GM19043 (cell line): ENCODE measurements at regions not wholly inside any gene's neighbourhood (a gene's known extent, or its start where the extent isn't known, plus 50 kb on each side); places are given as distances from the start of the nearest gene placed in this dataset.

Experiments
- ATAC-seq: cut with Tn5 transposase; IDR thresholded peaks from one replicate; pipeline ENCODE4 v1.9.1; 2021; ENCODE audit warnings: low read depth; ENCODE audit not compliant: unreplicated experiment

DNA sequence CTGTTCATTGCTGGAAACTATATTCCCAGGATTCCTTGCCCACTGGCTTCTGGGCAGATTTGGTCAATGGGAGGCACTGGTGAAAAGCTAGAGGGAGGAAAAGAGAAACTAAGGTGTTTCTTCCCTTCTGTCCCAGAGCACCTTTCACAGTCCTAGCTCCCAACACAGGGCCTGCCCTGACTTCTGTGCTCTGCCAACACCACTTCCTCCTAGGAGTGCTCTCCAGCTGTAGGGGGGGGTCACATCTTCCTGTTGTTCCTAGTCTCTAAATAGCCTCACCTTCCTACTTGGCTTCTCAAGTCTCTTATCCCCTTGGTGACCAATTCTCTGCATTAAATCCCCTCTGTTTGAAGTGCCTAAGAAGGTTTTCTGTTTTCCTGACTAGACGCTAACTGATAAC lies 115.4 kb downstream of the ADRB2 start:
- no peak for ATAC-seq

DNA sequence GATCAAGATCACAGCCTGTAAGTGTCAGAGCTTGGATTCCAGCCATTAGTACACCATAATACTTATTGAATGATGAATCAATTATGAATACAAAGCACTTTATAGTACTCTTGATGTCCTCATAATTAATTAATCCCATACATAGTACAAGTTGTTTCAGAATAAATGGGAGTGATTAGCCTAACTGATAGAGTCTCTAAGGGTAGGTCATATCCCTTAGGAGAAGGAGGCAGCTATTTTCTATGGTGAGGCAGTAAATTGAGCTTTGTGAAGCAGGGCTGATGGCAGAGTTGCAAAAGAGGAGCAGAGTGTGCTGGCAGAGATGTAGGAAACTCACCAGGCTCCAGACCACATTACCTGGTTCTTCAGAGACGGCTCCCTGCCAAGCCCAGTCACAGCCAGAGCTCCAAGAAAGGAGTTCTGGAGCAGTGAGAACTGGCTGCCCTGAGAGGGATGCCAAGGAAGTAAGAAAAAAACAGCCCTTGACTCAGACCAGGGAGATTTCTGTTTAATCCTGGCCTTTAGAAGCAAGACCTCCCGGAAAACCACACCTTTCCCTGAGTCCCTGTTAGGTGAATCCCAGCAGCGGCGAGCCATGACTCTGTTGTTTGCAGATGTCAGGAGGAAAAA lies 112.9 kb downstream of the SH3TC2 start:
- ATAC-seq = no peak

DNA sequence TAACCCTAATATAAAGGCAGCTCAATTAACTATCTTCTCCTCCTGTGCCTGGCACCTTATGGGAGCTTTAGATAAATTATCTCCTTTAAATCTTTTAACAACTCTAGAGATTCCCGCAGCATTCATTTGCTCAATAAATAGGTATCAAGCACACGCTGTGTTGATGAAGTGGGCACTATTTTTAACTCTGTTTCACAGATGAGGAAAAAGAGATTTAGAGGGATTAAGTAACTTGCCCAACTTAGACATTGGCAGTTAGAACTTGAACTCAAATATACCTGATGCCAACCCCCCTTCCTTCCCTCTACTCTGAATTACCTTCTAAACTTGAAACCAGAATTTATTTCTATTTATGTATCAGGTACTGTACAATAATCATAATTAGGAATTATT lies 112.4 kb downstream of the SH3TC2 start:
- no peak for ATAC-seq

DNA sequence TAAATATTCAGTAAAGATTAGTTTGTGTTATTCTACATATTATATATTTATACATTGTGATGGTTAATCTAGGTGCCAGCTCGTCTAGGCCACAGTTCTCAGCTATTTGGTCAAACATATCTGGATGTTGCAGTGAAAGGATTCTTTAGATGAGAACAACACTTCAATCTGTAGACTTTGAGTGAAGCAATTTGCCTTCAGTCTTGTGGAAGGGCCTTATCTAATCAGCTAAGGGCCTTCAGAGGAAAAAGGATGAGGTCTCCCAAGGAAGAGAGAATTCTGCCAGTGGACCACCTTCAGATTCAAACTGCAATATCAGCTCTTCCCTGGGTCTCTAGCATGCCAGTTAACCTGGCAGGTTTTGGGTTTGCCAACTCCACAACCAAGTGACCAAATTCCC lies 112.0 kb downstream of the SH3TC2 start:
- no peak for ATAC-seq

DNA sequence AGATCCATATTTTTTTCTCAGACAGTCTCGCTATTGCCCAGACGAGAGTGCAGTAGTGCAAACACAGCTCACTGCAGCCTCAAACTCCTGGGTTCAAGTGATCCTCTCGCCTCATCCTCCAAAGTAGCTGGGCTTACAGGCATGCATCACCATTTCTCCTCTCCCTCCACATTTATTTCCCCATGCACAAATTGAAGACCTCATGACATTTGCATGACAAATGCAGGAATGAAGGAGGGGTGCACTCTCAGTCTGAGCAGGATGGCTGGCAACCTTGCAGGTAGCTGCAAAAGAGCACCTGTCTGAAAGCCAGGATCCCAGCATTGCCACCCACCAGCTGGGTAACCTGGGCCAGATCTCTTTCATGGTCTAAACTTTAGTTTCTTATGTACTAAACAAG lies 111.2 kb downstream of the SH3TC2 start:
- no peak for ATAC-seq

DNA sequence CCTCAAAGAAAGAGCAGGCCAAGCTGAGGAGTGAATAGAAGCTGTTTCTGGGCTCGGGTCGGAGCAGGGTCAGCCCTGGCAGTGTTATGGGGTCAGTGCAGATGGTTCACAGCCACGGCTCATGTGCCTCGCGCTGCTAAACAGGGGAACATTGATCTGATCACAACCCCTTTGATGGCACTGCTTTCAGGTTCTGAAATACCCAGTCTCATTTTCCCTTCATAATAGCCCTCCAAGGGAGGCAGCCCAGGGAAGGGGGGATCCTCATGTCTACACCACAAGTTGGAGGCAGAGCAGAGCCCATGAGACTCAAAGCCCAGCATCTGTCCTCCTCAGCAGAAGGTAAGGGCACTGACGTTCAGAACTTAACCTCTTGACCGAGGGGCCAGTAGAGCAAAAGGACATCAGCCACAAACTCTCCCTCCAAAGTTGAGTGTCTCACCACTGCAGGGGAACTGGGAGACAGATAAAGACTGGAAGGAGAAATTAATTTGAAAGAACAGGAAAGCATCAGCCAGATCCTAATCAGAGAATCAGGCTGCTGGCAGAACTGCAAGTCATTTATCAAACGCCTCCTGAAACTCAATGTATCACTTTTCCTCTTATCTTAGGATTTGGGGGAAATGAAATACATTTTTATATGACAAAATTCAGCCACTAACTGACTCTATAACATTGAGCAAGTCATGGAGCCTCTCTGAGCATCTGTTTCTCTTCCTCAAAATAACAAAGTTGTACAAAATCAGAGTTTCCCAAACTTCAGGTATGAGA lies 110.6 kb downstream of the SH3TC2 start:
- ATAC-seq = no peak

DNA sequence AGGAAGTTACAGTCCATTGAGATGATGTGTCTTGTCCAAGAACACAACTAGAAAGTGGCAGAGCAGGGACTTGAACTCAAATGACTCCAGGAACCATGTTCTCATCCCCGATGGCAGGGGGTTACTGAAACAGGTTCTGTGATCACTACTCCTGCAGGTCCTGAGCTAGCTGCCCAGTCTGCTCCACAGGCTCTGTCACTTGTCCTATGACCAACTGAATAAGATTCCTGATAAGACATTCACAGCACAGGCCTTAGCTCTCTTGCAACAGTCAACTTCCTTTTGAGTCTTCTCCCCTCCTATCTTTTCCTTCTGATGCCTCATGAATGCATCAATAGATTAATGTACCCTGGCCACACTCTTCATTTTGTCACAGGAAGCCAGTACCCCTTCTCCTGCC lies 109.2 kb downstream of the SH3TC2 start:
- ATAC-seq = no peak
